Activated CD4-positive, alpha-beta T cell treated with anti-CD3 and anti-CD28 coated beads, Interleukin-2, amount 10 ng/mL, durations not matched to agents 24 days and 14 days (primary cell): ENCODE measurements at regions not wholly inside any gene's neighbourhood (a gene's known extent, or its start where the extent isn't known, plus 50 kb on each side); places are given as distances from the start of the nearest gene placed in this dataset.
"Not testable (repeated sequence)": the region's sequence is repeated elsewhere in the genome, so short reads cannot be mapped to it uniquely, and the experiment has no call there.

Experiments
- DNase-seq: peaks from one replicate; pipeline ENCODE4 v3.0.0; 2022
- H3K27ac Mint-ChIP-seq: one replicate; pipeline ENCODE4 v1.8.0; 2022; ENCODE audit warnings: mild to moderate bottlenecking, mixed read lengths
- H3K27me3 Mint-ChIP-seq: one replicate; pipeline ENCODE4 v1.8.0; 2022; ENCODE audit warnings: mixed read lengths
- H3K36me3 Mint-ChIP-seq: one replicate; pipeline ENCODE4 v1.8.0; 2022; ENCODE audit warnings: low read depth, mild to moderate bottlenecking, mixed read lengths
- H3K4me1 Mint-ChIP-seq: one replicate; pipeline ENCODE4 v1.8.0; 2021; ENCODE audit warnings: mixed read lengths
- H3K4me3 Mint-ChIP-seq: one replicate; pipeline ENCODE4 v1.8.0; 2022; ENCODE audit warnings: mild to moderate bottlenecking, moderate library complexity, mixed read lengths
- H3K9me3 Mint-ChIP-seq: one replicate; pipeline ENCODE4 v1.8.0; 2021; ENCODE audit warnings: mixed read lengths
- intact Hi-C: fragments of 100-400 bp; cut with micrococcal nuclease; formaldehyde crosslinking; loops from one replicate; pipeline ENCODE4 v1.15.1; 2023

DNA sequence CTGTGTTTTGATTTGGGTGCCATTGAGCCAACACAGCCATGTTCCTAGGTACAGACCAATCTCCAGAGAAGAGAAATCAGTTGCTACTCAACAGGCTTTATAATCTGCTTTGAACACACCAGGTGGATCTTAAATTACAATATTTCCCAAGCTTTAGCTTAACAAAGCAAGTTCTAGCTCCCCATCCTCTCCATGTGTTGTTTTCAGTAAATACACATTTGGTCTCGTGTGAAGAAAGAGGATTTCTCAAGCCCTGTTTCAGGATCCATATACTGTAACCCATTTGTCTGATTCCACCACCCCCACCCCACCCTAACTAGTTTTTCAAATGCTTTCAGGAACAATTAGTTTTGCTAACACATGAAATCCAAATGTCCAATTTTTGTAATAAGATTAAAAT, 109.6 kb upstream of the NIPBL start:
- Mint-ChIP-seq H3K36me3 (no peaks in the 10 kb centered on the region), H3K4me1 (no peaks in the 10 kb centered on the region), H3K4me3 (no peak overlapping the region), H3K27me3 (peaks cover 8% of the 10 kb centered on the region), H3K9me3 (no peaks in the 10 kb centered on the region), H3K27ac (no peak overlapping the region)
- intact Hi-C loops = no loop called here
- no peak for DNase-seq

DNA sequence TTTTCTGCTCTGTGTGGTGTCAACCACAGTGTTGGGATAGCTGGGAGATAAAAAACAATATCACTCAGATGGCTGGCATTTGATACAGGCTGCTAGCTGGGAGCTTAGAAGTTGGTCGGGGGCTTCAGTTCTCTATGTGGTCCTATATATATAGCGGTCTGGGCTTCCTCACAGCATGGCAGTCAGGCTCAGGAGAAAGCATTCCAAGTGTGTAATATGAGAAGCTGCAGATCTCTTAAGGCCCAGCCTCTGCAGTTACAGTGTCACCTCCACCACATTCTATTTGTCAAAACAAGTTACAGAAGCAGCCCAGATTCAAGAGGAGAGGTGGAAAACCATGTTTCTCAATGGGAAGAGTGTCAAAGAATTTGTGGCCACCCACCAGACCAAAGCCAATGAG, 108.1 kb upstream of the NIPBL start:
- no peaks in the 10 kb centered on the region for H3K4me1 Mint-ChIP-seq
- no peaks in the 10 kb centered on the region for H3K36me3 Mint-ChIP-seq
- H3K9me3 Mint-ChIP-seq = no peaks in the 10 kb centered on the region
- intact Hi-C loops = no loop called here
- no peak overlapping the region for H3K27ac Mint-ChIP-seq
- DNase-seq = no peak
- peaks cover 8% of the 10 kb centered on the region for H3K27me3 Mint-ChIP-seq
- H3K4me3 Mint-ChIP-seq = no peak overlapping the region

DNA sequence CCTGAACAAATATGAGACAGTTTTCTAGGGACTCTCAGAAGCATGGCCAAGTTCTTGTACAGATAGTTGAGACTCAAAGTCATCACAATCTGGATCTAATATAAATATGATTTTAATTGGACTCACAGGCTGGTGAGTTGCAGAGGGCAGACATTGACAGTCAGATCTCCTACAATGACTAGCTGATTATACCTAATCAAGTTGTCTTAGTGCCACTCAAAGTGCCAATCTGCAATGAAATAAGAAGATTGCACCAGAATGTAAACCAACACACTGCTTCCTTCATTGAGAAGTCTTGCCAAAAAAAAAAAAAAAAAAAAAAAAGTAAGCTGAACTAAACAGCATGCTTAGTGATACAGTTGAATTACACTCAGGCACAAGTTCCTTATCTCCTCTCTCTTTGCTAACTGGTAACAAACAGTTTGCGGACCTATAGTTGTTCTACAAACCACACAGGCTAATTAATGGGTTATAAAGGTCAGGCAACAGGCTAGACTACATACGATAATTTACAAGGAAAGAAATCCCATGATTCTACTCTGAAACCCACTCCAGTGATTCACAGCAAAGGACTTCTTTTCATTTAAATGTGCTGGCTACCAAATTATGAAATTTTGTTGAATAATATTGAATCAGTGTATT, 107.3 kb upstream of the NIPBL start:
- Mint-ChIP-seq H3K4me3 (no peak overlapping the region), H3K9me3 (no peaks in the 10 kb centered on the region), H3K27me3 (peaks cover 8% of the 10 kb centered on the region), H3K36me3 (no peaks in the 10 kb centered on the region), H3K27ac (no peak overlapping the region), H3K4me1 (no peaks in the 10 kb centered on the region)
- no peak for DNase-seq
- intact Hi-C loops = no loop called here

DNA sequence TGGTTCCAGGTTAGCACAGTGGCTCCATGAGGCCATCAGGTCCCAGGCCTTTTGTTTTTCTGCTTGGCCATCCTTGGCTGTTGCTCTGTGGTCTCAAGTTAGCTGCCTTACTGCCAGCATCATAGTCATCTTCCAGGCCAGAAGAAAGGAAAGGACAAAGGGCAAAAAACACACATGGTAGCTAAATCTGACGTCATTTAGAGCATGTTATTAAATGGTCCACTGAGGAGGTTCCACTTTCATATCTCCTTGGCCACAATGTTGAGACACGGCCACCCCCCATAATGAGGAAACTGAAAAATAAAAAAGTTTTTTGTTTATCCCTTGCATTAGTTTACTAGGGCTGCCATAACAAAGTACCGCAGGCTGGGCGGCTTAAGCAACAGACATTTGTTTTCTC, 106.4 kb upstream of the NIPBL start:
- intact Hi-C loops = no loop called here
- Mint-ChIP-seq H3K4me3 (no peak overlapping the region), H3K9me3 (no peaks in the 10 kb centered on the region), H3K27ac (no peak overlapping the region), H3K4me1 (no peaks in the 10 kb centered on the region), H3K27me3 (peaks cover 8% of the 10 kb centered on the region), H3K36me3 (no peaks in the 10 kb centered on the region)
- no peak for DNase-seq

DNA sequence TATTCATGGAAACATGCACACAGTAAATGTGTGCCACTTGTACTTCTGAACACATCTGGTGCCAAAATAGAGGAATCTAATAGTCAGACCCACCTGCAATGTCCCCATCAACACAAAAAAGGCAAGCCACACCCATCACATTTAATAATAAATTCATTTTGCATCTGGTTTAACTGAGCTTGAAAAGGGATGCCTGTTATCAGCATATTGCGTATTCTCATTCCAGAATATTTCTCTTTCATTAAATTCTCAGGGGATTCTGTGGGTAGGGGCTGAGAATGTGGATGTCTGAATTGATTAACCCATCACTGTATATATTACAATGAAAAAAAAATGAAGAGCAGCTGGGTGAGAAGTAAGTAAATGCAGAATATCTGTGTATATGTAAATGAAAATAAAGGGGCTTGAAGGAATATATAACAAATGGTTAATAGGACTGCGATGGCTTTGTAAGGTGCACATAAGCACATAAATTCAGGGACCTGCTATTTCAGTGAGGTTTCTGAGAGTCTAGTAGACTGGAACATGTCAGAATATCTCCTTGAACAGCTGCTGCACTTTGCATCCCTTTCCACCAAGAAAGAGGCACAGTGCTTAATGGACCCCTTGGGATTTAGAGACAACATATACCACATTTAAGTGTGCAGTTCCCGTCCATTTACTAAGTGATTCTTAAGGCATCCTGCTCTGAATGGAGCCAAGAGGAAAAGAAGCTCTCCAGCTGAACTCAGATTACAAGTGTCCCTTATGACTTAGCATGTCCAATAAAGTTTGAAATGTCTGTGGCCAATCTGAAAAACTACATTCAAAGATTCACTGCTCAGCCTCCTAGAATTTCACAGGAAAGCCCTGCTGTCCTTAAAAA, 104.1 kb upstream of the NIPBL start:
- Mint-ChIP-seq H3K4me3 (no peak overlapping the region), H3K4me1 (no peaks in the 10 kb centered on the region), H3K9me3 (no peaks in the 10 kb centered on the region), H3K27ac (no peak overlapping the region), H3K27me3 (peaks cover 4% of the 10 kb centered on the region), H3K36me3 (no peaks in the 10 kb centered on the region)
- no peak for DNase-seq
- intact Hi-C loops = no loop called here

DNA sequence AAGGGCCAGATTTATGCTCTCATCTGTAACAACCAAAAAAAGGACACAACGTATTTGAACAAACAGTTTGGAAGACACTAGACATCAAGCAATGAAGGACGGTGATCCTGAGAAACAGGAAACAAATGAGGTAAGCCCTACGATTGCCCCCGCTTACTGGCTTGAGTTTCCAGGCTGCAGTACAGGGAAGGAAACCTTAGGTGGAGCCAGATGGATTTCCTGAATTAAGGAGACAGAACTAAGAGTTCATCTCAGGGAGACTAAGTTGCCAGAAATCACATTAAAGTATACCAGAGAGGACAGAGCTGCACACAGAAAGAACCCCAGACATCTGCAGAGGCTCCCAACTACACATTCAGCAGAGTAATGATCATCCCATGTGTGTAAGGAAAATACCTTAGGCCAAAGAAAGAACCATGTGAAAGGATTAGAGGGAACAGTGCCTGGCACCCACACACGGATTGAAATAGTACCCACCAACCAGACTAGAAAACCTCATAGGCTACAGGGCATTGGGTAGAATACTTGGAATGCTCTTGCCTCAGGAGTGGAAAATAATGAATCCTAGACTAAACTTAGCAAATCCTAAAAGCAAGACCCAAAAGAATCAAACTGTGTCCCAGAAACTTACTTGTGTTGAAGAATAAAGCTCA, 99.3 kb upstream of the NIPBL start:
- Mint-ChIP-seq H3K4me3 (no peak overlapping the region), H3K4me1 (no peaks in the 10 kb centered on the region), H3K27me3 (peaks cover 4% of the 10 kb centered on the region), H3K36me3 (no peaks in the 10 kb centered on the region), H3K27ac (no peak overlapping the region), H3K9me3 (no peaks in the 10 kb centered on the region)
- intact Hi-C loops = no loop called here
- DNase-seq = no peak

DNA sequence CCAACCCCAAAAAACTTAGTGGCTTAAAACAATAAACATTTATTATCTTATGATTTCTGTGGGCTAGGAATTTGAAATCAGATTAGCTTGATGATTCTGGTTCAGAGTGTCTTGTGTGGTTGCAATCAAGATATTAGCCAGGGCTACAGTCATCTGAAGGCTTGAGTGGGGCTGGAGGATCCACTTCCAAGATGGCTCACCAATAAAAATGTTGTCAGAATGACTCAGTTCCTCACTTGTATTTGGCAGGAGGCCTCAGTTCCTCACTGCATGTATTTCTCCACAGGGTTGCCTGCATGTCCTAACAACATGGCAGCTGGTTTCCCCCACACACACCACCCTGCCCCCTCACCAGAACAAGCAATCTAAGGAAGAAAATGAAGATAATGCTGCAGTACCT, 98.2 kb upstream of the NIPBL start:
- Mint-ChIP-seq H3K27ac (no peak overlapping the region), H3K36me3 (no peaks in the 10 kb centered on the region), H3K4me1 (no peaks in the 10 kb centered on the region), H3K27me3 (peaks cover 4% of the 10 kb centered on the region), H3K9me3 (no peaks in the 10 kb centered on the region), H3K4me3 (no peak overlapping the region)
- no peak for DNase-seq
- intact Hi-C loops = no loop called here

DNA sequence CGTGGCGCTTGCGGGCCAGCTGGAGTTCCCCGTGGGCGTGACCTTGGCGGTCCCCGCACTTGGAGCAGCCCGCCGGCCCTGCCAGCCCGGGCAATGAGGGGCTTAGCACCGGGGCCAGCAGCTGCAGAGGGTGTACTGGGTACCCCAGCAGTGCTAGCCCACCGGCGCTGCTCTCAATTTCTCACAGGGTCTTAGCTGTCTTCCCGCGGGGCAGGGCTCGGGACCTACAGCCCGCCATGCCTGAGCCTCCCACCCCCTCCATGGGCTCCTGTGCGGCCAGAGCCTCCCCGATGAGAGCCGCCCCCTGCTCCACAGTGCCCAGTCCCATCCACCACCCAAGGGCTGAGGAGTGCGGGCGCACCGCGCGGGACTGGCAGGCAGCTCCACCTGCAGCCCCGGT, 94.0 kb upstream of the NIPBL start:
- H3K27ac Mint-ChIP-seq, intact Hi-C loops, H3K27me3 Mint-ChIP-seq, H3K4me1 Mint-ChIP-seq, H3K36me3 Mint-ChIP-seq, H3K9me3 Mint-ChIP-seq, DNase-seq, H3K4me3 Mint-ChIP-seq: not testable (repeated sequence)

DNA sequence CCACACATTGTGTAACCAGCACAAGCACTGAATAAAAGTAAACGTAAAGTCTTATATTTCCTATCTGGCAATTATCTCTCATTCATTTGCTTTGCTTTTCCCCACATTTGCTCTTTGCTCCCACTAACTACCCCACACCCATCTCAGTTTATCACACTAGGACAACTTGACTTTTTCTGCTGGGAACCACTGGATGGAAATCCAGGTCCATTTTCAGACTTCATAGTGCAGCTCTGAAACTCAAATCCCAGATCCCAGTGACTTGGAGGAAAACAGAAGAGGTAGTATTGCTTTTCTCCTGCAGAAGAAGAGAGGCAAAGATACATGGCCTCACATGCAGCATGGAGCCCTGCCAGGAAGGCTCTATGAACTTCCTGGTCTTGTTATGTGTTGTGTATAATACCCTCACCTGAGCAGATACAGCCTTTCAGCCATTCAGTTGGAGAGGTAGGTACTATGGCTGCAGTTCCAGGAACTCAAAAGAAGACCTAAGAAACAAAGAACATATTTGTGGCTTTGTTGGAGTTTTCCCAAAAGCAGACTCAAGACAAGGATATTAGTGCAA, 90.0 kb upstream of the NIPBL start:
- Mint-ChIP-seq H3K36me3 (no peaks in the 10 kb centered on the region), H3K27ac (no peak overlapping the region), H3K4me3 (no peak overlapping the region), H3K27me3 (peaks cover 4% of the 10 kb centered on the region), H3K4me1 (no peaks in the 10 kb centered on the region), H3K9me3 (no peaks in the 10 kb centered on the region)
- no peak for DNase-seq
- intact Hi-C loops = no loop called here

DNA sequence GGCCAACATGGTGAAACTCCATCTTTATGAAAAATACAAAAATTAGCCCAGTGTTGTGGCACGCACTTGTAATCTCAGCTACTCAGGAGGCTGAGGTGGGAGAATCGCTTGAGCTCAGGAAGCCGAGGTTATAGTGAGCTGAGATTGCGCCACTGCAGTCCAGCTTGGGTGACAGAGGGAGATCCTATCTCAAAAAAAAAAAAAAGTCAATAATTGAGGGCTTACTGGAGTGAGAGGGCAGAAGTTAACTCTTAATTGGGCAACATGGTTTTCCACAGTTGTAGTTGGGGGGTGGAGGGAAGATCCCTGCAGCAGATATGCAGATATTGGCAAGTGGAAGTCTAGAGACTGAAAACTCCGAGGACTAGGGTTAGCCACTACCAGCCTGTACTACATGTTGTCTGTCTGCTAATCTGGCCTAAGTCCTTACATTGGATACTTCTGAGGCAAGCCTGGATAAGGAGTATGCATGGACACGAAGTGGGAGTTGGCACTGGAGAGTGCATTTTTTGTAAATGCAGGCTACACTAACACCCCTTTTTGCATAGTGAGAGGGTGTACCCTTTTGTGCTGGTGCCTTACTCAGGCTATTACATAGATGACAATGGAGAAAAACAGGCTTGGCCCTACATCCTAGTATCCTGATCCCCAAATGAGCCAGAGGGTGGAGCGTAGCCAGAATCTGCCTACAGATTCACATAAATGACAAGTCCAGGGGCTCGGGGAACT, 89.0 kb upstream of the NIPBL start:
- no peak for DNase-seq
- no peaks in the 10 kb centered on the region for H3K36me3 Mint-ChIP-seq
- no peaks in the 10 kb centered on the region for H3K4me1 Mint-ChIP-seq
- intact Hi-C loops = no loop called here
- H3K27me3 Mint-ChIP-seq = peaks cover 4% of the 10 kb centered on the region
- H3K27ac Mint-ChIP-seq = no peak overlapping the region
- H3K9me3 Mint-ChIP-seq = no peaks in the 10 kb centered on the region
- H3K4me3 Mint-ChIP-seq = no peak overlapping the region

DNA sequence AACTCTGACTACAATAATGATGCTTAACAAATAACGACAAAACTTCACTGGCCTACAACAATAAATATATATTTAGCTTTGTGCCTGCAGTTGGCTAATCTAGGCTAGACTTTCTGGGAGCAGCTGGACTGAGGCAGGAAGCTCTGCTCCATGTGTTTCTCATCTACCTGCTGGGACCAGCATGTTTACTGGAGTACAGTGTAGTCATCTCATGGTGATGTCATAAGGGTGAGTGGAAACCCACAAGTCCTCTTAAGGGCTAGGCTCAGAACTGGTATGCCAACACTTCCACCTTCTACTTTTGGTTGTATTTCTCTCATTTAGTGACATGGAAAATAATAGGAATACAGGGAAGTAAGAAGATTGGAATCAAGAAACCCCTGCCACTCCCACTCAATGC, 85.7 kb upstream of the NIPBL start:
- Mint-ChIP-seq H3K27ac (no peak overlapping the region), H3K36me3 (no peaks in the 10 kb centered on the region), H3K4me3 (no peak overlapping the region), H3K9me3 (no peaks in the 10 kb centered on the region), H3K4me1 (no peaks in the 10 kb centered on the region), H3K27me3 (peaks cover 2% of the 10 kb centered on the region)
- intact Hi-C loops = no loop called here
- no peak for DNase-seq

DNA sequence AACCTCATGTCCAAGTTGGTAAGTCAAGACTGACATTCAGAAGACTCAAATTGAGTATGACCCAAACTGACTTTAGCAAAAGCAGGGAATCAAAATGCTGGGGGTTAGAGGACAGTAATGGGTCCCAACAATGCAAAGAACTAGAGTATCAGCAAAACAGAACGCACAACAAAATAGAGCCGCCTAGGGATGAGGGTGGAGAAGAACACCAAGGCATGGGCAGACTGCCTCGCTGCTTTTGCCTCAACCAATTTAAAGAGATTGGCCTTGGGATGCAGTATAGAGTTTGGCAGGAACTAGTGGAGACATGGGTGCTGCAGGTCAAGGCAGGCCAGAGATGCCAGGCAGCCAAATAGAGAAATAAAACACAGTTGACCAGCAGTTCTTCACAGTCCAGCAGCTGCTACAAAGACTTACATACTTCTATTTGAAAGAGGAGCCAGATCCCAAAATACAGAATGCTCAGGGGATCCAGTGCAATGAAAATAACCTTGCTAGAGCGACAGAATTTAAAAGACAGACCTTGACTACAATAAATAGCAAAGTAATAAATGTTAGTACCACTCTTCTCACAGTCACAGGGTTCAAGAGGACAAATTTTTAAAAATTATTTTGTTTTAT, 83.9 kb upstream of the NIPBL start:
- Mint-ChIP-seq H3K9me3 (no peaks in the 10 kb centered on the region), H3K27me3 (peaks cover 2% of the 10 kb centered on the region), H3K36me3 (no peaks in the 10 kb centered on the region), H3K4me1 (no peaks in the 10 kb centered on the region), H3K4me3 (no peak overlapping the region), H3K27ac (no peak overlapping the region)
- DNase-seq = no peak
- intact Hi-C loops = no loop called here

DNA sequence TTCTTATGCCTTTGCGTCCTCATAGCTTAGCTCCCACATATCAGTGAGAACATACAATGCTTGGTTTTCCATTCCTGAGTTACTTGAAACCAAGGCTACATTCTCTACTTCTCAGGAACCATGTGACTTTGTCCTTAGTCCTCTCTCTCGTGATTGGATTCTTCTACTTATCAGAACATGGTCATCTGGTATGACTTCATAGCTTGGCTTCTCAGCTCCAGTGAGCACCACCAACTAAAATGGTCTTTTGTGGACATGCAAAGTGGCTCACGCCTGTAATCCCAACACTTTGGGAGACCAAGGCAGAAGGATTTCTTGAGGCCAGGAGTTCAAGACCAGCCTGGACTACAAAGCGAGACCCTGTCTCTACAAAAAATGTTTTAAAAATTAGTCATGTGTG, 81.2 kb upstream of the NIPBL start:
- DNase-seq = no peak
- intact Hi-C loops = no loop called here
- H3K27me3 Mint-ChIP-seq = peaks cover 4% of the 10 kb centered on the region
- no peak overlapping the region for H3K4me3 Mint-ChIP-seq
- no peaks in the 10 kb centered on the region for H3K4me1 Mint-ChIP-seq
- H3K27ac Mint-ChIP-seq = no peak overlapping the region
- no peaks in the 10 kb centered on the region for H3K9me3 Mint-ChIP-seq
- no peaks in the 10 kb centered on the region for H3K36me3 Mint-ChIP-seq
